ENCODE measurements at regions not wholly inside any gene's neighbourhood (a gene's known extent, or its start where the extent isn't known, plus 50 kb on each side); places are given as distances from the start of the nearest gene placed in this dataset.

DNA sequence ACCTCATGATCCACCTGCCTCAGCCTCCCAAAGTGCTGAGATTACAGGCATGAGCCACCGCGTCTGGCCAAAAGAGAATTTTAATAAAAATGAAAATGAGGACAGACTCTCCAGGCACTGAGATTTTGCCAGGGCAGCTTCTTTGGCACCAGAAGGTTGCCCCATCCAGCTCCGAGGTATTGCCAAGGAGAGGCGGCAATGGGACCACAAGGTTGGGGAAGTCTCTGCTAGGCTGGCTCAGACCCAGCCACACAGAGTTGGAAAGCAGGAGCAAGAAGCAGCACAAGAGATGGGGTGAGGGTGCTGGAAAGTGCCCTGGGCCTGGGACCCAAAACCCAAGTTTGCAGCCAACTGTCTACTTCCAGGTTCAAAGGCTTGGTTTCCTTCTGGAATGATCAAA is 200.9 kb downstream of the HHIPL2 start:
- Histone ChIP-seq H4K20me1 (ENCODE audit: control insufficient read depth, insufficient read depth, insufficient read length) (no peaks in the 10 kb centered on the region), H3K56ac (ENCODE audit: insufficient read length, low read depth, low read length) (no peak overlapping the region), H3K4ac (ENCODE audit: low read depth, low read length) (no peak overlapping the region), H2BK5ac (ENCODE audit: insufficient read length, low read length) (no peak overlapping the region), H3K4me1 (ENCODE audit: insufficient read depth, low read length) (no peaks in the 10 kb centered on the region), H3K14ac (ENCODE audit: insufficient read depth, low read length) (no peak overlapping the region), H2AK5ac (ENCODE audit: insufficient read length, low read length) (no peak overlapping the region), H2BK120ac (ENCODE audit: low read depth, low read length, poor library complexity, severe bottlenecking) (no peak overlapping the region), H4K8ac (replicated peaks; ENCODE audit: insufficient read length, low read depth, low read length) (no peak overlapping the region), H2AFZ (ENCODE audit: low read length) (no peak overlapping the region), H3K27me3 (ENCODE audit: insufficient read depth, low read length) (no peaks in the 10 kb centered on the region), H3T11ph (ENCODE audit: low read length) (no peak overlapping the region), H3K18ac (ENCODE audit: insufficient read length, low read depth, low read length) (no peak overlapping the region), H4K5ac (ENCODE audit: insufficient read length, low read depth, low read length) (no peak overlapping the region), H3K23me2 (ENCODE audit: insufficient read length, low read depth, low read length, poor library complexity, severe bottlenecking) (no peaks in the 10 kb centered on the region), H3K79me2 (ENCODE audit: insufficient read depth, low read length) (no peaks in the 10 kb centered on the region), H3K23ac (ENCODE audit: insufficient read length, low read depth, low read length) (no peak overlapping the region), H3K27ac (ENCODE audit: insufficient read length, low read depth, low read length) (no peak overlapping the region), H2BK12ac (ENCODE audit: insufficient read length, low read depth, low read length) (no peak overlapping the region), H2BK20ac (ENCODE audit: low read depth, low read length, poor library complexity, severe bottlenecking) (no peak overlapping the region), H3K4me2 (ENCODE audit: insufficient read depth, insufficient read length, low read length) (no peak overlapping the region), H3K79me1 (ENCODE audit: insufficient read depth, low read depth, low read length, poor library complexity, severe bottlenecking) (no peaks in the 10 kb centered on the region), H3K9me3 (ENCODE audit: control insufficient read depth, low read depth, low read length) (no peaks in the 10 kb centered on the region), H2BK15ac (ENCODE audit: low read depth, low read length) (no peak overlapping the region), H3K9ac (ENCODE audit: extremely low read depth, insufficient read length, low read length) (no peak overlapping the region), H4K91ac (ENCODE audit: insufficient read length, low read depth, low read length) (no peak overlapping the region)
- TF ChIP-seq, protein P1, sequence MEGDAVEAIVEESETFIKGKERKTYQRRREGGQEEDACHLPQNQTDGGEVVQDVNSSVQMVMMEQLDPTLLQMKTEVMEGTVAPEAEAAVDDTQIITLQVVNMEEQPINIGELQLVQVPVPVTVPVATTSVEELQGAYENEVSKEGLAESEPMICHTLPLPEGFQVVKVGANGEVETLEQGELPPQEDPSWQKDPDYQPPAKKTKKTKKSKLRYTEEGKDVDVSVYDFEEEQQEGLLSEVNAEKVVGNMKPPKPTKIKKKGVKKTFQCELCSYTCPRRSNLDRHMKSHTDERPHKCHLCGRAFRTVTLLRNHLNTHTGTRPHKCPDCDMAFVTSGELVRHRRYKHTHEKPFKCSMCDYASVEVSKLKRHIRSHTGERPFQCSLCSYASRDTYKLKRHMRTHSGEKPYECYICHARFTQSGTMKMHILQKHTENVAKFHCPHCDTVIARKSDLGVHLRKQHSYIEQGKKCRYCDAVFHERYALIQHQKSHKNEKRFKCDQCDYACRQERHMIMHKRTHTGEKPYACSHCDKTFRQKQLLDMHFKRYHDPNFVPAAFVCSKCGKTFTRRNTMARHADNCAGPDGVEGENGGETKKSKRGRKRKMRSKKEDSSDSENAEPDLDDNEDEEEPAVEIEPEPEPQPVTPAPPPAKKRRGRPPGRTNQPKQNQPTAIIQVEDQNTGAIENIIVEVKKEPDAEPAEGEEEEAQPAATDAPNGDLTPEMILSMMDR (conservative IDR thresholded peaks at IDR 0.05) = no peak
- Mint-ChIP-seq H3K27ac (no peak overlapping the region), H3K9me3 (no peaks in the 10 kb centered on the region), H3K36me3 (ENCODE audit: insufficient read depth in 1 of 3, low read depth in 3 of 3) (no peaks in the 10 kb centered on the region), H3K4me1 (peaks cover 3 to 4% of the 10 kb centered on the region in 2 experiments; a peak in 3 of 4 replicates), H3K27me3 (ENCODE audit: low read depth) (no peaks in the 10 kb centered on the region), H3K4me3 (no peak overlapping the region)
- no CpG with 5 or more reads among the region's 4 CpGs for WGBS (ENCODE audit: extremely low coverage, insufficient read length, low lambda C conversion rate)
- no peak for DNase-seq
